GM12892 (cell line): ENCODE measurements at regions not wholly inside any gene's neighbourhood (a gene's known extent, or its start where the extent isn't known, plus 50 kb on each side); places are given as distances from the start of the nearest gene placed in this dataset.

Experiments
- POLR2A ChIP-seq: IDR thresholded peaks from 2 replicates; pipeline ENCODE4 v1.6.1; 2011; ENCODE audit warnings: low read depth, low read length, control low read depth
- TAF1 ChIP-seq: IDR thresholded peaks from 2 replicates; pipeline ENCODE4 v1.6.1; 2011; ENCODE audit warnings: low read depth, mild to moderate bottlenecking, control low read depth, low read length, borderline replicate concordance

- TF ChIP-seq TAF1 (no peak), POLR2A (no peak)
Measured at GRCh38 chr13:47484548-47484947, 516.5 kb downstream of the SUCLA2 start.
